PC-3 (cell line): ENCODE measurements at regions not wholly inside any gene's neighbourhood (a gene's known extent, or its start where the extent isn't known, plus 50 kb on each side); places are given as distances from the start of the nearest gene placed in this dataset.

ENCODE experiments used
- ATAC-seq: fragments of 200-7000 bp; cut with Tn5 transposase; 2 replicates; pipeline ENCODE4 v1.9.1; 2020; ENCODE audit warnings: mild to moderate bottlenecking, moderate library complexity
- BruUV-seq: library from RNA; stranded (reverse); fragments of 400-500 nt; replicated peaks from 2 replicates; lab custom pipeline; 2021; lab: Mats Ljungman, UMichigan
- CTCF ChIA-PET: fragments of 300-600 bp; sonication (Branson Sonifier 250); formaldehyde crosslinking; loops from one replicate; lab custom pipeline; 2022; ENCODE audit warnings: antibody characterized with exemption; lab: Charles Lee
- POLR2A ChIA-PET: fragments of 300-600 bp; sonication (Branson Sonifier 250); formaldehyde crosslinking; loops from one replicate; lab custom pipeline; 2022; ENCODE audit warnings: antibody characterized with exemption; ENCODE audit not compliant: unreplicated experiment; lab: Charles Lee
- DNase-seq: peaks from one replicate; pipeline ENCODE4 v3.0.0-alpha.2; 2015
- H2AFZ ChIP-seq: fragments of 300-600 bp; sonication (generic); 2 replicates; pipeline ENCODE4 v1.6.0; 2016; ENCODE audit warnings: antibody characterized with exemption, low read length
- H3F3A ChIP-seq: fragments of 300-600 bp; sonication (generic); one replicate; pipeline ENCODE4 v1.6.0; 2017; ENCODE audit warnings: antibody characterized with exemption, low read length, control low read depth, mild to moderate bottlenecking; ENCODE audit not compliant: unreplicated experiment
- H3K27ac ChIP-seq: fragments of 300-600 bp; sonication (generic); 2 replicates; pipeline ENCODE4 v1.5.1; 2016; ENCODE audit warnings: mild to moderate bottlenecking, low read length
- H3K27me3 ChIP-seq: fragments of 300-600 bp; sonication (generic); 2 replicates; pipeline ENCODE4 v1.6.1; 2016; ENCODE audit warnings: low read length, mixed read lengths
- H3K36me3 ChIP-seq: fragments of 300-600 bp; sonication (generic); 2 replicates; pipeline ENCODE4 v1.6.1; 2016; ENCODE audit warnings: low read depth, mixed run types, low read length, mixed read lengths
- H3K4me1 ChIP-seq: fragments of 300-600 bp; sonication (generic); 2 replicates; pipeline ENCODE4 v1.5.1; 2016; ENCODE audit warnings: low read length; ENCODE audit not compliant: insufficient read depth
- H3K4me2 ChIP-seq: fragments of 300-600 bp; sonication (generic); 2 replicates; pipeline ENCODE4 v1.6.0; 2016; ENCODE audit warnings: low read length
- H3K4me3 ChIP-seq: fragments of 300-600 bp; sonication (generic); 2 replicates; pipeline ENCODE4 v1.5.1; 2016; ENCODE audit warnings: mild to moderate bottlenecking, low read length, mixed read lengths
- H3K79me2 ChIP-seq: fragments of 300-600 bp; sonication (generic); 2 replicates; pipeline ENCODE4 v1.6.1; 2017; ENCODE audit warnings: low read length, mixed read lengths
- H3K9ac ChIP-seq: fragments of 300-600 bp; sonication (generic); 2 replicates; pipeline ENCODE4 v1.6.0; 2016; ENCODE audit warnings: mild to moderate bottlenecking, low read length
- H3K9me2 ChIP-seq: fragments of 300-600 bp; sonication (generic); replicated peaks from 2 replicates; pipeline ENCODE4 v1.6.1; 2016; ENCODE audit warnings: mixed run types, low read length, mixed read lengths
- H3K9me3 ChIP-seq: fragments of 300-600 bp; sonication (generic); 2 replicates; pipeline ENCODE4 v1.6.1; 2016; ENCODE audit warnings: low read length, mixed read lengths
- H4K20me1 ChIP-seq: fragments of 300-600 bp; sonication (generic); 2 replicates; pipeline ENCODE4 v1.6.1; 2016; ENCODE audit warnings: low read length, mixed read lengths
- CTCF ChIP-seq: fragments of 300-600 bp; sonication (generic); conservative IDR thresholded peaks from 2 replicates; pipeline ENCODE4 v1.5.1; 2017; ENCODE audit warnings: antibody characterized with exemption, low read depth, mild to moderate bottlenecking, low read length
- EZH2 ChIP-seq: fragments of 300-600 bp; sonication (generic); IDR thresholded peaks from one replicate; pipeline ENCODE4 v1.6.1; 2017; ENCODE audit warnings: antibody characterized with exemption, mild to moderate bottlenecking, low read length; ENCODE audit not compliant: unreplicated experiment
- EZH2phosphoT487 ChIP-seq: fragments of 300-600 bp; sonication (generic); IDR thresholded peaks from 2 replicates; pipeline ENCODE4 v1.6.1; 2018; ENCODE audit warnings: mild to moderate bottlenecking, antibody characterized with exemption, low read length, borderline replicate concordance
- intact Hi-C: fragments of 100-400 bp; cut with micrococcal nuclease; formaldehyde crosslinking; loops from 2 replicates; pipeline ENCODE4 v1.9.0; 2023

GRCh38 chr14:38731962-38732361 lies 371.1 kb downstream of the SEC23A start:
- ATAC-seq (no peak), DNase-seq (no peak)
- H4K20me1 ChIP-seq: no peaks in the 10 kb centered on the region
- TF ChIP-seq CTCF (no peak), EZH2 (no peak), EZH2phosphoT487 (no peak)
- no peaks in the 10 kb centered on the region for H3K9me2 ChIP-seq
- ChIA-PET CTCF (no interaction called here), POLR2A (no interaction called here)
- no peaks in the 10 kb centered on the region for H3K4me1 ChIP-seq
- H3K27ac ChIP-seq: no peak overlapping the region
- H3K36me3 ChIP-seq: no peaks in the 10 kb centered on the region
- intact Hi-C loops: no loop called here
- no peak overlapping the region for H3K9ac ChIP-seq
- H3K4me3 ChIP-seq: no peak overlapping the region
- H2AFZ ChIP-seq: no peak overlapping the region
- no TSS peak for BruUV-seq
- H3K27me3 ChIP-seq: peaks cover 56% of the 10 kb centered on the region
- H3K79me2 ChIP-seq: no peaks in the 10 kb centered on the region
- H3K9me3 ChIP-seq: no peaks in the 10 kb centered on the region
- no peaks in the 10 kb centered on the region for H3F3A ChIP-seq
- no peak overlapping the region for H3K4me2 ChIP-seq

GRCh38 chr14:38730420-38730819 lies 372.6 kb downstream of the SEC23A start:
- CTCF ChIA-PET: no interaction called here
- H3K4me1 ChIP-seq: no peaks in the 10 kb centered on the region
- POLR2A ChIA-PET: no interaction called here
- BruUV-seq: no TSS peak
- H3K9me3 ChIP-seq: no peaks in the 10 kb centered on the region
- intact Hi-C loops: no loop called here
- no peaks in the 10 kb centered on the region for H3K9me2 ChIP-seq
- no peak for ATAC-seq
- no peak overlapping the region for H3K4me3 ChIP-seq
- H3K79me2 ChIP-seq: no peaks in the 10 kb centered on the region
- TF ChIP-seq CTCF (no peak), EZH2 (no peak), EZH2phosphoT487 (no peak)
- H3K9ac ChIP-seq: no peak overlapping the region
- no peaks in the 10 kb centered on the region for H3F3A ChIP-seq
- no peaks in the 10 kb centered on the region for H3K36me3 ChIP-seq
- no peaks in the 10 kb centered on the region for H4K20me1 ChIP-seq
- no peak overlapping the region for H2AFZ ChIP-seq
- DNase-seq: no peak
- H3K27me3 ChIP-seq: peaks cover 45% of the 10 kb centered on the region
- H3K4me2 ChIP-seq: no peak overlapping the region
- H3K27ac ChIP-seq: no peak overlapping the region

- no peak overlapping the region for H3K9ac ChIP-seq
- CTCF ChIA-PET: no interaction called here
- no peaks in the 10 kb centered on the region for H3K4me1 ChIP-seq
- TF ChIP-seq CTCF (no peak), EZH2phosphoT487 (no peak), EZH2 (no peak)
- intact Hi-C loops: no loop called here
- DNase-seq (no peak), ATAC-seq (no peak)
- POLR2A ChIA-PET: no interaction called here
- H3K79me2 ChIP-seq: no peaks in the 10 kb centered on the region
- peaks cover 37% of the 10 kb centered on the region for H3K27me3 ChIP-seq
- no peaks in the 10 kb centered on the region for H3F3A ChIP-seq
- no peaks in the 10 kb centered on the region for H3K9me3 ChIP-seq
- no peaks in the 10 kb centered on the region for H3K9me2 ChIP-seq
- no peaks in the 10 kb centered on the region for H4K20me1 ChIP-seq
- BruUV-seq: no TSS peak
- no peak overlapping the region for H3K4me2 ChIP-seq
- H2AFZ ChIP-seq: no peak overlapping the region
- H3K27ac ChIP-seq: no peak overlapping the region
- no peak overlapping the region for H3K4me3 ChIP-seq
- no peaks in the 10 kb centered on the region for H3K36me3 ChIP-seq
Observed at GRCh38 chr14:38727731-38728130, 375.3 kb downstream of the SEC23A start.
